ENCODE measurements at regions not wholly inside any gene's neighbourhood (a gene's known extent, or its start where the extent isn't known, plus 50 kb on each side); places are given as distances from the start of the nearest gene placed in this dataset.
"Not testable (repeated sequence)": the region's sequence is repeated elsewhere in the genome, so short reads cannot be mapped to it uniquely, and the experiment has no call there.

DNA sequence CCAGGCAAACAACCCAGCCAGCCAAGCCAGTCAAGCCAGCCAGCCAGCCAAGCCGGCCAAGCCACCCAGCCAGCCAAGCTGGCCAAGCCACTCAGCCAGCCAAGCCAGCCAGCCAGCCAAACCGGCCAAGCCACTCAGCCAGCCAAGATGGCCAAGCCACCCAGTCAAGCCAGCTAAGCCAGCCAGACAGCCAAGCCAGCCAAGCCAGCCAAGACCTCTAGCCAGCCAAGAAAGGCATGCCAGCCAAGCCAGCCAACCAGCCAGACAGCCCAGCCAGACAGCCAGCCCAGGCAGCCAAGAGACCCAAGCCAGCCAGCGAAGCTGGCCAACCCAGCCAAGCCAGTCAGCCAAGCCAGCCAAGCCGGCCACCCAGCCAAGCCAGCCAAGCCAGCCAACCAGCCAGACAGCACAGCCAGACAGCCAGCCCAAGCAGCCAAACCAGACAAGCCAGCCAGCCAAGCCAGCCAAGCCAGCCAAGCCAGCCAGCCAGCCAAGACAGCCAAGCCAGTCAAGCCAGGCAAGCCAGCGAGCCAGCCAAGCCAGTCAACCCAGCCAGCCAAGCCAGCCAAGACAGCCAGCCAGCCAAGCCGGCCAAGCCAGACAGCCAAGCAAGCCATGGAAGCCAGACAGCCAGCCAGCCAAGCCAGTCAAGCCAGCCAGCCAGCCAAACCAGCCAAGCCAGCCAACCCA, 1598.0 kb downstream of the RPIA start:
- not testable (repeated sequence) for TF ChIP-seq POLR2A (IDR thresholded peaks at IDR 0.05)
- TF ChIP-seq, protein P1, sequence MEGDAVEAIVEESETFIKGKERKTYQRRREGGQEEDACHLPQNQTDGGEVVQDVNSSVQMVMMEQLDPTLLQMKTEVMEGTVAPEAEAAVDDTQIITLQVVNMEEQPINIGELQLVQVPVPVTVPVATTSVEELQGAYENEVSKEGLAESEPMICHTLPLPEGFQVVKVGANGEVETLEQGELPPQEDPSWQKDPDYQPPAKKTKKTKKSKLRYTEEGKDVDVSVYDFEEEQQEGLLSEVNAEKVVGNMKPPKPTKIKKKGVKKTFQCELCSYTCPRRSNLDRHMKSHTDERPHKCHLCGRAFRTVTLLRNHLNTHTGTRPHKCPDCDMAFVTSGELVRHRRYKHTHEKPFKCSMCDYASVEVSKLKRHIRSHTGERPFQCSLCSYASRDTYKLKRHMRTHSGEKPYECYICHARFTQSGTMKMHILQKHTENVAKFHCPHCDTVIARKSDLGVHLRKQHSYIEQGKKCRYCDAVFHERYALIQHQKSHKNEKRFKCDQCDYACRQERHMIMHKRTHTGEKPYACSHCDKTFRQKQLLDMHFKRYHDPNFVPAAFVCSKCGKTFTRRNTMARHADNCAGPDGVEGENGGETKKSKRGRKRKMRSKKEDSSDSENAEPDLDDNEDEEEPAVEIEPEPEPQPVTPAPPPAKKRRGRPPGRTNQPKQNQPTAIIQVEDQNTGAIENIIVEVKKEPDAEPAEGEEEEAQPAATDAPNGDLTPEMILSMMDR (IDR thresholded peaks at IDR 0.05) = not testable (repeated sequence)

Data from gastroesophageal sphincter (tissue), 3 donors.